ENCODE measurements at regions not wholly inside any gene's neighbourhood (a gene's known extent, or its start where the extent isn't known, plus 50 kb on each side); places are given as distances from the start of the nearest gene placed in this dataset.

DNA sequence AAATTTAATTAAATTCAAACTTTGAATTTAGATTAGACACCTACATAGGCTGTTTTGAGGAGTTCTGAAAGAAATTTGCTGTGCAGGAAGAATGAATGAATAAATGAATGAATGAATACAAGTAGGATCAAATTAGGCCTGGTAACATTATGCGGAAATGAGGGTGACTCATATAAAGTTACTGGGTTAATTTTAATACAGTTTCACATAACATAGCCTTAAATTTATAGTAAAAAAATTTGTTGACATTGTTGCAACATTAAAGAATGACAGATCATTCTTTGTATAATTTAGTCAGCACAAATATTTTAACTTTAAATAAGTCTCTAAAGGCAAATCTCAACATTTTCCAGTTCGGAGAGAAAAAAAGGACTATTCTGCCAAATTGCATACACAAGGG, 1293.1 kb upstream of the SLC39A10 start:
- H3K4me3 ChIP-seq, result no peak overlapping the region
- intact Hi-C loops (cut with DNase I; ENCODE audit: low total_unique reads), result no loop called here
- H3K27ac ChIP-seq, result no peak overlapping the region
- H3K27me3 ChIP-seq, result no peaks in the 10 kb centered on the region
- peaks cover 0 to 18% (median 13%) of the 10 kb centered on the region in 4 donors for H3K9me3 ChIP-seq
- no peaks in the 10 kb centered on the region for H3K4me1 ChIP-seq
- DNase-seq, result no peak
- WGBS, 5 donors, result 74 to 87% (median 79%) methylated on average over 2 of the region's 2 CpGs
- no peaks in the 10 kb centered on the region for H3K36me3 ChIP-seq
- no peak for TF ChIP-seq EP300 (IDR thresholded peaks at IDR 0.05)
- TF ChIP-seq POLR2AphosphoS5 (IDR thresholded peaks at IDR 0.05), result no peak
- no peak for TF ChIP-seq POLR2A (IDR thresholded peaks at IDR 0.05)
- TF ChIP-seq, protein P1, sequence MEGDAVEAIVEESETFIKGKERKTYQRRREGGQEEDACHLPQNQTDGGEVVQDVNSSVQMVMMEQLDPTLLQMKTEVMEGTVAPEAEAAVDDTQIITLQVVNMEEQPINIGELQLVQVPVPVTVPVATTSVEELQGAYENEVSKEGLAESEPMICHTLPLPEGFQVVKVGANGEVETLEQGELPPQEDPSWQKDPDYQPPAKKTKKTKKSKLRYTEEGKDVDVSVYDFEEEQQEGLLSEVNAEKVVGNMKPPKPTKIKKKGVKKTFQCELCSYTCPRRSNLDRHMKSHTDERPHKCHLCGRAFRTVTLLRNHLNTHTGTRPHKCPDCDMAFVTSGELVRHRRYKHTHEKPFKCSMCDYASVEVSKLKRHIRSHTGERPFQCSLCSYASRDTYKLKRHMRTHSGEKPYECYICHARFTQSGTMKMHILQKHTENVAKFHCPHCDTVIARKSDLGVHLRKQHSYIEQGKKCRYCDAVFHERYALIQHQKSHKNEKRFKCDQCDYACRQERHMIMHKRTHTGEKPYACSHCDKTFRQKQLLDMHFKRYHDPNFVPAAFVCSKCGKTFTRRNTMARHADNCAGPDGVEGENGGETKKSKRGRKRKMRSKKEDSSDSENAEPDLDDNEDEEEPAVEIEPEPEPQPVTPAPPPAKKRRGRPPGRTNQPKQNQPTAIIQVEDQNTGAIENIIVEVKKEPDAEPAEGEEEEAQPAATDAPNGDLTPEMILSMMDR (IDR thresholded peaks at IDR 0.05), result no peak

GRCh38 chr2:194363295-194363694, 1293.7 kb upstream of the SLC39A10 start:
- no peak for TF ChIP-seq POLR2A (IDR thresholded peaks at IDR 0.05)
- no peak for TF ChIP-seq POLR2AphosphoS5 (IDR thresholded peaks at IDR 0.05)

GRCh38 chr2:194352505-194352904, 1304.5 kb upstream of the SLC39A10 start:
- TF ChIP-seq, protein P1 (IDR thresholded peaks at IDR 0.05), result no peak
- no peak for TF ChIP-seq EP300 (IDR thresholded peaks at IDR 0.05)
- no peak for TF ChIP-seq POLR2AphosphoS5 (IDR thresholded peaks at IDR 0.05)
- no peak for TF ChIP-seq POLR2A (IDR thresholded peaks at IDR 0.05)
- H3K4me1 ChIP-seq, result no peaks in the 10 kb centered on the region
- WGBS, 5 donors, result 71 to 83% (median 75%) methylated on average over 1 of the region's 1 CpG
- H3K36me3 ChIP-seq, result no peaks in the 10 kb centered on the region
- H3K27ac ChIP-seq, result no peak overlapping the region
- H3K9me3 ChIP-seq, result peaks cover 0 to 16% (median 2%) of the 10 kb centered on the region in 4 donors
- no peak for DNase-seq
- H3K27me3 ChIP-seq, result no peaks in the 10 kb centered on the region
- no peak overlapping the region for H3K4me3 ChIP-seq
- intact Hi-C loops (cut with DNase I; ENCODE audit: low total_unique reads), result no loop called here

More at GRCh38 chr2:194363295-194363694, 1293.7 kb upstream of the SLC39A10 start:
- Histone ChIP-seq H3K4me1 (no peaks in the 10 kb centered on the region), H3K9me3 (peaks cover 0 to 18% (median 13%) of the 10 kb centered on the region in 4 donors), H3K27ac (no peak overlapping the region), H3K4me3 (no peak overlapping the region), H3K27me3 (no peaks in the 10 kb centered on the region), H3K36me3 (no peaks in the 10 kb centered on the region)
- DNase-seq, result no peak
- intact Hi-C loops (cut with DNase I; ENCODE audit: low total_unique reads), result no loop called here

GRCh38 chr2:194346193-194346592, 1310.8 kb upstream of the SLC39A10 start:
- intact Hi-C loops (cut with DNase I; ENCODE audit: low total_unique reads), result no loop called here
- no peak overlapping the region for H3K4me3 ChIP-seq
- no peaks in the 10 kb centered on the region for H3K9me3 ChIP-seq
- no peak for DNase-seq
- TF ChIP-seq EP300 (IDR thresholded peaks at IDR 0.05) (no peak), POLR2AphosphoS5 (IDR thresholded peaks at IDR 0.05) (no peak), POLR2A (IDR thresholded peaks at IDR 0.05) (no peak)
- TF ChIP-seq, protein P1 (IDR thresholded peaks at IDR 0.05), result no peak
- WGBS, 5 donors, result 30 to 34% (median 32%) methylated on average over 1 of the region's 1 CpG
- no peaks in the 10 kb centered on the region for H3K27me3 ChIP-seq
- no peaks in the 10 kb centered on the region for H3K4me1 ChIP-seq
- H3K27ac ChIP-seq, result no peak overlapping the region
- no peaks in the 10 kb centered on the region for H3K36me3 ChIP-seq

GRCh38 chr2:194345347-194345746, 1311.7 kb upstream of the SLC39A10 start:
- 28 to 63% (median 43%) methylated on average over 2 of the region's 2 CpGs for WGBS, 5 donors
- intact Hi-C loops (cut with DNase I; ENCODE audit: low total_unique reads), result no loop called here
- Histone ChIP-seq H3K4me1 (no peaks in the 10 kb centered on the region), H3K4me3 (no peak overlapping the region), H3K27ac (no peak overlapping the region), H3K36me3 (no peaks in the 10 kb centered on the region), H3K27me3 (no peaks in the 10 kb centered on the region), H3K9me3 (no peaks in the 10 kb centered on the region)
- TF ChIP-seq POLR2AphosphoS5 (IDR thresholded peaks at IDR 0.05) (no peak), EP300 (IDR thresholded peaks at IDR 0.05) (no peak), POLR2A (IDR thresholded peaks at IDR 0.05) (no peak)
- TF ChIP-seq, protein P1 (IDR thresholded peaks at IDR 0.05), result no peak
- DNase-seq, result no peak

All from stomach (tissue), 8 donors.